ENCODE measurements at regions not wholly inside any gene's neighbourhood (a gene's known extent, or its start where the extent isn't known, plus 50 kb on each side); places are given as distances from the start of the nearest gene placed in this dataset.
"Not testable (repeated sequence)": the region's sequence is repeated elsewhere in the genome, so short reads cannot be mapped to it uniquely, and the experiment has no call there.

- DNase-seq = peak; percentile 45
These were observed 253.7 kb upstream of the RASGRP1 start for GRCh38 chr15:38818157-38818790.

- DNase-seq = peak; percentile 61
These were observed 254.9 kb upstream of the RASGRP1 start for GRCh38 chr15:38819387-38819950.

GRCh38 chr15:38823263-38823662, 258.6 kb upstream of the RASGRP1 start:
- DNase-seq = no peak

- DNase-seq = no peak
These were observed 260.1 kb upstream of the RASGRP1 start for GRCh38 chr15:38824719-38825118.

DNA sequence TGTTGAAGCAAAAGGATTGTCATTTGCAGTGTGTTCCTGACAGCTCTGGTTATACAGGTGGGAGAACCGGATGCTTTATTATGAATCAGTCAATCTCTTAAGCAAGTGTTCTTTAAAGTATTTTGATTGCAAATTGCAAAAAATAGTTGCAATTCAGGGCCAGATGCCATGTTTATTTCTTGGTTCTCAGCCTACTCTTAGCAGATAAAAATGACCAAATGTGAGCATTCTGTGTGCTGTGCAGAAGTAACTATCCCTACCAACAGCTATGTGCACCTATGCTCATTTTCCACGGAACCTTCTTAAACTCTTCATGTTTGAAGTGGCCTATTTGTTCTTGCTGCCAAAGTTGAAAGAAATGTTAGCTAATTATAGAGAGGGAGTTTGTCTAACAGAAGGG, 262.3 kb upstream of the RASGRP1 start:
- no peak for DNase-seq

DNA sequence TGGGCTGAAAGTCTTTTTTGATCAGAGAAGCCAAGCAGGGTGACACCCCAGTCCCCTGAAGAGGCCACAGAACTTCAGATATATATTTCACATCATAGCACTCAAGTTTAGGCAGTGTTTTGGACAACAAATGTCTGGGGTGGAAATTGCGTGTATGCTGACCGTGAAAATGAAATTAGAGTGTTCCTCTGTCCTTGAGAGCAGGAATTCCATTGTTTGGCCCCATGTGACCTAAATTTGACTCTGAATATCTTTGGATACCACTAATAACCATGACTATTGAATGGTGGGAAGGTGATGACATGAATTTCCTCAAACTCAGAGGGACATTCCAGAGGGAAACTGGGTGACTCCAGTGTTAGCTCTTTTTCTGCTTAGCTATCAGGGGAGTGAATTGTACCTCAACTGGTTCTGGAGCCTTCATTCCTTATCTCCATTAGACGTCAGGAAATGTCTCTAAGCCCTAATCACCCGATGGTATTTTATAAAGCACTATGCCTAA, 263.5 kb upstream of the RASGRP1 start:
- DNase-seq = no peak

DNA sequence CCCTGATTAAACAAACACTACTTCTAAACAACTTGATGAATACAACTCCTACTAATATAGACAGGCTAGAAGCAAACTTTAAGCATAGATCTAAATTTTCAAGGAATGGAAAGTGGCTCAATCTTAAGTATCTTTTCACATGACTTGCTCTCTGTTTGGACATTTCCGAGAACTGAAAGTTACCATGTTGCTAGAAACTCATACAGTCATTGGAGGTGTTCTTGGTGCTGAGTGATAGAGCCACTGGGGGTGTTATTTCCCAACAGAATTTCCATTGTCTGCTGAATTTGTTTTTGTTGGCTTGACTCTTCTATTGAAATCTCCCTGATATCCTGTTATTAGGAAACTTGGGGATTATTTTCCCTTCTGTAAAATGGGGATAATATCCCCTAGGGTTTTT, 264.5 kb upstream of the RASGRP1 start:
- DNase-seq = no peak

GRCh38 chr15:38842226-38842625, 277.6 kb upstream of the RASGRP1 start:
- no peak for DNase-seq

DNA sequence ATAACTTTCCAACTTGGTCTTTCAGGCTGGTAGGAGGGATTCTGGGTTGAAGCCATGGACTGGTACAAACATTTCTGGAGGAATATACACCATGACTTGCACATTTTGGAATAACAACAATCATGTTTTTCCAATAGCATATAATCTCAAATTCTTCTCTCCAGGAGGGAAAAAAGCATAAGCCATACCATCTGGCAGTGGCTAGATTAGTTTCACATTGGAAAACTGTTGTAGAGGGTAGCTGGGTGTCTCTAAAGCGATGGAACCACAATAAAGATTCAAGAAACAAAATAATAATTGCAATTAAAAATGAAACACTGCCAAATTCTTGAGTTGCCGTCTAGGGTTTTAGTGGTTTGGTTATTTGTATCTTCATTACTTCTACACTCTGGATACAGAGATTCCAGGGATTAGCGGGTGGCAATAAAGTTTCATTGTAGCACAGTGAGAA, 278.5 kb upstream of the RASGRP1 start:
- DNase-seq = no peak

DNA sequence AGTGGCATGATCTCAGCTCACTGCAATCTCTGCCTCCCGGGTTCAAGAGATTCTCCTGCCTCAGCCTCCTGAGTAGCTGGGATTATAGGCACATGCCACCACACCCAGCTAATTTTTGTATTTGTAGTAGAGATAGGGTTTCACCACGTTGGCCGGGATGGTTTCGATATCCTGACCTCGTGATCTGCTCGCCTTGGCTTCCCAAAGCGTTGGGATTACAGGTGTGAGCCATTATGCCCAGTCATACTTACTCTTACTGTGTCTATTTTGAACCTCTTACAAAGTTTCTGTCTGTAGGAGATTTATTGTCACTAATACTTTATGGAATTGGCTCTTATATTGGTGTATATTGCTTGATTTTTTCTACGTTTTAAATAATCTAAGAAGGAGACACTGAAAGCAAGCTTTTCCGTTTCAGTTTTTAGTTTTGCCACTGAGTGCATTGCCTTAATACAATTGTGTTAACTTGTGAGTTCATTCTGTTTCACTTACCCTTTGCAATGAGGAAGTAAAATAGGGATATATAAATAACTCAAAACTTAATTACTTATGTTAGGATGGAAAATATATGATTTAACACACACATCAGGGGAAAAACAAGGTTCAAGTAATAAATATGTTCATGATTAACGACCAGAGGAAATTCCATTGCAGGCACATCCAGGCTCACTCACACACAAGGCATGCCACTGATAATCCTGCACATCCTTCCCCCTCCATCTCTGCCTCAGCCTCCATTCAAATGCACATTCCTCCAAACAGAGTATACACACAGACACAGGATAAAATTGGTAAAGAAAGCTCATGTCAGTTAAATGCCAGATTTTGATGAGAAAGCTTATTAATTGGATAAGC, 279.3 kb upstream of the RASGRP1 start:
- DNase-seq = no peak

- DNase-seq = no peak
These were observed 280.1 kb upstream of the RASGRP1 start for GRCh38 chr15:38844736-38845135.

- no peak for DNase-seq
These were observed 281.7 kb upstream of the RASGRP1 start for GRCh38 chr15:38846346-38846745.

GRCh38 chr15:38847666-38848065, 283.1 kb upstream of the RASGRP1 start:
- no peak for DNase-seq

- DNase-seq = no peak
These were observed 284.4 kb upstream of the RASGRP1 start for GRCh38 chr15:38849046-38849445.

DNA sequence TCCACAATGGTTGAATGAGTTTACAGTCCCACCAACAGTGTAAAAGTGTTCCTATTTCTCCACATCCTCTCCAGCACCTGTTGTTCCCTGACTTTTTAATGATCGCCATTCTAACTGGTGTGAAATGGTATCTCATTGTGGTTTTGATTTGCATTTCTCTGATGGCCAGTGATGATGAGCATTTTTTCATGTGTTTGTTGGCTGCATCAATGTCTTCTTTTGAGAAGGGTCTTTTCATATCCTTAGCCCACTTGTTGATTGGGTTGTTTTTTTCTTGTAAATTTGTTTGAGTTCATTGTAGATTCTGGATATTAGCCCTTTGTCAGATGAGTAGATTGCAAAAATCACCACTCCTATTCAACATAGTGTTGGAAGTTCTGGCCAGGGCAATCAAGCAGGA, 287.6 kb upstream of the RASGRP1 start:
- not testable (repeated sequence) for DNase-seq

- no peak for DNase-seq
These were observed 289.0 kb upstream of the RASGRP1 start for GRCh38 chr15:38853608-38854007.

GRCh38 chr15:38854506-38854905, 289.9 kb upstream of the RASGRP1 start:
- peak; percentile 68 for DNase-seq

- DNase-seq = no peak
These were observed 293.2 kb upstream of the RASGRP1 start for GRCh38 chr15:38857814-38858213.

DNA sequence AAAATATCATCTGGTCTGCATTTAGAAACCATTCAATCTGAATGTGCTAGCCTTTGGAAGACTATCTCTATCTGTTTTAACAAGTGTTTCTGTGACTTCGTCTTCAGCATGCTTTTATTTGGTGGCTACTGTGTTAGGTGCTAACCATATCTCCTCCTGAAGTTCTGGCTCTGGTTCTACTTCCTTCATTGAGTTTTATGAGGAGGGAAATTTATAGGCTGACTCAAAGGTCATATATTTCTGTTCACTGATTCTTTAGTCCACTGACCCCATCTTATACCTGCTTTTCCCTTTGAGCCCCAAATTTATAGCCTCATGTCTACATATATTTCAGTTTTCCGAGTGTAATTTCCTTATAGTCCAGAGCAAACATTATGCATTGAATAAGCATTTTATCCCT, 295.0 kb upstream of the RASGRP1 start:
- DNase-seq = no peak

GRCh38 chr15:38860253-38860652, 295.6 kb upstream of the RASGRP1 start:
- DNase-seq = no peak

DNA sequence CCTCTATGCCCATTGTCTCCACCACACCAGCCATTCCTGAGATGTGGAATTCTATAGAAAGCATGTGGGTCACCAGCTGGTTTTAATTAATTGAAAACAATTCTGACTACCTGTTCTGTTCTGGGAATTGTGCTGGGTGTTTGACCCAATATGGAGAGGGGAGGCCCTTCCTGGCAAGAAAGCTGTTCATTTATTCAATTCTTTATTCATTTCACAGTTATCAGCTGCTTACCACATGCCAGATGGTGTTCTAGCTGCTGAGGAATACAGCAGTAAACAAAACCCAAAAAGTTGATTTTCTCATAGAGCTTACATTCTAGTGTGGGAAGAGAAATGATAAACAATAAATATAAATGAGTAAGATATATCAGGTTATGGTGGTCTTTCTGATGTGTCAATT, 296.1 kb upstream of the RASGRP1 start:
- no peak for DNase-seq

DNA sequence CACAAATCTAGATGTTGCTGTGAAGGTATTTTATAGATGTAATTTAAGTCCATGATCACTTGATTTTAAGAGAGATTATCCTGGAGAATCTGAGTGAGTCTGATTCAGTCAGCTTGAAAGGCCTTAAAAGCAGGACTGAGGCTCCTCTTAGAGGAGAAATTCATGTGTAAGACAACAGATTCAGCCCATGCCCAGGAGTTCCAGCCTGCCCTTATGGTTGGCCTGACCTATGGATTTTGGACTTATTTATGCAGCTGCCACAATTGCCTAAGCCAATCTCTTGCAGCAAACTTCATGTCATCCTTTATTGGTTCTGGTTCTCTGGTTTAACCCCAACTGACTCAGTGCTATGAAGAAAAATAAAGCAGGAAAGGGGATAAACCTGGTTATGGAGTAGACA, 296.5 kb upstream of the RASGRP1 start:
- DNase-seq = no peak

DNA sequence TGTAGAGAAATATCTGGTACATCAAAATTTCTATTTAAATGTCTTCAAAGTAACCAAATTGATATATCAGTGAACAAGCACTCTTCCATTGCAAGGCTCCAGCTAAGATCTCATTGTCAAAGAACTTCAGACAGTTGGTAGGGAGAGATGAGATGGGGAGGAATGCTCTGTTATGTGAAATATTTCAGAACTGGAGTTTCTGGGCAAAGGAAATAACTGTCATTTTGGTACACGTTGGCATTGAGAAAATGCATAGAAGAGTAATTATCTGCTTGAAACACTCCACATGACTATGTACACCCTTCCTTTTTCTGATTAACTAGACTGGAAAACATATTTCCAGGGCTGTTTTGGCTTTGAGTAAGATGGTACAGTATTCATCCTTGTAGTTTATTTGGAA, 297.5 kb upstream of the RASGRP1 start:
- DNase-seq = no peak

DNA sequence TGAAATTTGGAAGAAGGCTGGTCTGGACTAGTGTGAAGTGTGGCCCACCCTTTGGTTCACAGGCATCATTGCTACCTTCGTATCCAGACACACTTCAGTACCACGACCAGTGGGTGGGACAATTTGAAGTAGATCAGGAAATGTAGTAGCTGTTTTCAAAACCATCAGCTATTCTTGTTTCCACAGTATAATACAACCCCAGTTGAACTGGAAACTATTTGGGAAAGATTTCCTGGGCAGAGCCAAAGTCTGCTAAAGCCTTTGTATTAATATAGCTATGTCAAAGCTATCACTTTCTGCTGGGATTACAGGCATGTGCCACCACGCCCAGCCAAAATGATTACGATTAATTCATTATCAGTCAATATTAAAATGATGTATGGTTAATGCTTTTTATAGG, 298.8 kb upstream of the RASGRP1 start:
- no peak for DNase-seq
